H9 (cell line): ENCODE measurements at regions not wholly inside any gene's neighbourhood (a gene's known extent, or its start where the extent isn't known, plus 50 kb on each side); places are given as distances from the start of the nearest gene placed in this dataset.

Experiments
- DNase-seq: peaks from one replicate; pipeline ENCODE4 v3.0.0-alpha.2; 2017
- H2AFZ ChIP-seq: one replicate; pipeline ENCODE4 v1.6.1; 2013; ENCODE audit warnings: mild to moderate bottlenecking, low read length, control low read depth, moderate library complexity
- H2AK5ac ChIP-seq: 2 replicates; pipeline ENCODE4 v1.6.1; 2013; ENCODE audit warnings: low read length, control low read depth, mixed read lengths; ENCODE audit not compliant: insufficient read length
- H2BK120ac ChIP-seq: one replicate; pipeline ENCODE4 v1.6.1; 2013; ENCODE audit warnings: low read depth, mild to moderate bottlenecking, low read length, control low read depth, inconsistent platforms; ENCODE audit not compliant: poor library complexity, severe bottlenecking
- H2BK12ac ChIP-seq: 2 replicates; pipeline ENCODE4 v1.6.1; 2013; ENCODE audit warnings: low read length, control low read depth, mixed read lengths, low read depth; ENCODE audit not compliant: insufficient read length
- H2BK15ac ChIP-seq: 2 replicates; pipeline ENCODE4 v1.6.1; 2013; ENCODE audit warnings: low read depth, low read length, control low read depth
- H2BK20ac ChIP-seq: one replicate; pipeline ENCODE4 v1.6.1; 2013; ENCODE audit warnings: low read depth, mild to moderate bottlenecking, low read length, control low read depth, inconsistent platforms; ENCODE audit not compliant: poor library complexity, severe bottlenecking
- H2BK5ac ChIP-seq: 2 replicates; pipeline ENCODE4 v1.6.1; 2013; ENCODE audit warnings: low read length, control low read depth, mixed read lengths; ENCODE audit not compliant: insufficient read length
- H3K14ac ChIP-seq: 2 replicates; pipeline ENCODE4 v1.6.1; 2013; ENCODE audit warnings: low read length, control low read depth; ENCODE audit not compliant: insufficient read depth
- H3K18ac ChIP-seq: 2 replicates; pipeline ENCODE4 v1.6.1; 2013; ENCODE audit warnings: low read depth, mild to moderate bottlenecking, mixed read lengths, low read length, control low read depth; ENCODE audit not compliant: insufficient read length
- H3K23ac ChIP-seq: 2 replicates; pipeline ENCODE4 v1.6.1; 2013; ENCODE audit warnings: low read length, control low read depth, mixed read lengths, low read depth; ENCODE audit not compliant: insufficient read length
- H3K23me2 ChIP-seq: 2 replicates; pipeline ENCODE4 v1.6.1; 2013; ENCODE audit warnings: low read depth, mild to moderate bottlenecking, mixed read lengths, low read length, control low read depth; ENCODE audit not compliant: insufficient read length, poor library complexity, severe bottlenecking
- H3K27ac ChIP-seq: 2 replicates; pipeline ENCODE4 v1.5.1; 2013; ENCODE audit warnings: low read length, control low read depth, mixed read lengths, low read depth; ENCODE audit not compliant: insufficient read length
- H3K27me3 ChIP-seq: 2 replicates; pipeline ENCODE4 v1.6.1; 2013; ENCODE audit warnings: low read length, control low read depth, inconsistent platforms; ENCODE audit not compliant: insufficient read depth
- H3K4ac ChIP-seq: 2 replicates; pipeline ENCODE4 v1.6.1; 2013; ENCODE audit warnings: low read depth, mild to moderate bottlenecking, control low read depth, inconsistent platforms, low read length, moderate library complexity
- H3K4me1 ChIP-seq: 2 replicates; pipeline ENCODE4 v1.6.1; 2013; ENCODE audit warnings: low read length, control low read depth, inconsistent platforms; ENCODE audit not compliant: insufficient read depth
- H3K4me2 ChIP-seq: 2 replicates; pipeline ENCODE4 v1.6.1; 2013; ENCODE audit warnings: low read length, control low read depth, mixed read lengths; ENCODE audit not compliant: insufficient read length, insufficient read depth
- H3K56ac ChIP-seq: 2 replicates; pipeline ENCODE4 v1.6.1; 2013; ENCODE audit warnings: low read depth, mild to moderate bottlenecking, mixed read lengths, low read length, control low read depth; ENCODE audit not compliant: insufficient read length
- H3K79me1 ChIP-seq: 2 replicates; pipeline ENCODE4 v1.6.1; 2013; ENCODE audit warnings: low read depth, mild to moderate bottlenecking, moderate library complexity, low read length, control low read depth, inconsistent platforms; ENCODE audit not compliant: insufficient read depth, poor library complexity, severe bottlenecking
- H3K79me2 ChIP-seq: 2 replicates; pipeline ENCODE4 v1.6.1; 2013; ENCODE audit warnings: low read length, control low read depth, inconsistent platforms; ENCODE audit not compliant: insufficient read depth
- H3K9ac ChIP-seq: 2 replicates; pipeline ENCODE4 v1.6.1; 2013; ENCODE audit warnings: low read length, control low read depth, mixed read lengths; ENCODE audit not compliant: insufficient read length; ENCODE audit errors: extremely low read depth
- H3K9me3 ChIP-seq: one replicate; pipeline ENCODE4 v1.6.1; 2013; ENCODE audit warnings: low read depth, low read length, inconsistent platforms; ENCODE audit not compliant: control insufficient read depth
- H3T11ph ChIP-seq: one replicate; pipeline ENCODE4 v1.6.1; 2013; ENCODE audit warnings: mild to moderate bottlenecking, low read length, control low read depth, inconsistent platforms
- H4K20me1 ChIP-seq: one replicate; pipeline ENCODE4 v1.6.1; 2013; ENCODE audit not compliant: control insufficient read depth, insufficient read length, insufficient read depth
- H4K5ac ChIP-seq: 2 replicates; pipeline ENCODE4 v1.6.1; 2013; ENCODE audit warnings: low read depth, mild to moderate bottlenecking, mixed read lengths, low read length, control low read depth; ENCODE audit not compliant: insufficient read length
- H4K8ac ChIP-seq: replicated peaks from 2 replicates; pipeline ENCODE4 v1.6.1; 2013; ENCODE audit warnings: low read length, control low read depth, mixed read lengths, low read depth; ENCODE audit not compliant: insufficient read length
- H4K91ac ChIP-seq: 2 replicates; pipeline ENCODE4 v1.6.1; 2013; ENCODE audit warnings: low read depth, mild to moderate bottlenecking, moderate library complexity, mixed read lengths, low read length, control low read depth; ENCODE audit not compliant: insufficient read length
- H3K27ac Mint-ChIP-seq, 3 experiments: 2 replicates in 2 of 3; 3 replicates in 1 of 3; pipeline ENCODE4 v1.8.0; 2020 to 2021; ENCODE audit warnings: mixed read lengths in 3 of 3, mild to moderate bottlenecking in 1 of 3, moderate library complexity in 1 of 3
- H3K27me3 Mint-ChIP-seq: 2 replicates; pipeline ENCODE4 v1.8.0; 2021; ENCODE audit warnings: low read depth, mild to moderate bottlenecking, moderate library complexity, mixed read lengths
- H3K36me3 Mint-ChIP-seq, 3 experiments: 2 replicates in 2 of 3; 3 replicates in 1 of 3; pipeline ENCODE4 v1.8.0; 2020 to 2021; ENCODE audit warnings: low read depth in 3 of 3, mixed read lengths in 3 of 3; ENCODE audit not compliant: insufficient read depth in 1 of 3
- H3K4me1 Mint-ChIP-seq, 2 experiments: 2 replicates each; pipeline ENCODE4 v1.8.0; 2020; ENCODE audit warnings: mixed read lengths in 2 of 2
- H3K4me3 Mint-ChIP-seq, 2 experiments: 2 replicates in 1 of 2; 3 replicates in 1 of 2; pipeline ENCODE4 v1.8.0; 2020 to 2021; ENCODE audit warnings: mild to moderate bottlenecking in 2 of 2, mixed read lengths in 2 of 2, moderate library complexity in 1 of 2
- H3K9me3 Mint-ChIP-seq, 2 experiments: 2 replicates in 1 of 2; 3 replicates in 1 of 2; pipeline ENCODE4 v1.8.0; 2020; ENCODE audit warnings: mild to moderate bottlenecking in 2 of 2, mixed read lengths in 2 of 2, moderate library complexity in 1 of 2
- CTCF ChIP-seq: fragments of 200-600 bp; sonication (generic); conservative IDR thresholded peaks from 3 replicates; pipeline ENCODE4 v1.8.0; 2021; ENCODE audit warnings: antibody characterized with exemption, mild to moderate bottlenecking
- WGBS: extraction: QIAGEN DNeasy Blood & Tissue Kit; methylation state at CpG from one replicate; pipeline ENCODE4 v1.1.7; 2013; ENCODE audit warnings: missing lambda C conversion rate, low lambda C conversion rate, mixed read lengths; ENCODE audit not compliant: insufficient read length; ENCODE audit errors: extremely low coverage; 5-methylcytosine and 5-hydroxymethylcytosine counted together

- H3K27ac ChIP-seq, result no peak overlapping the region
- H3K56ac ChIP-seq, result no peak overlapping the region
- H2BK5ac ChIP-seq, result no peak overlapping the region
- H3K27me3 Mint-ChIP-seq, result peaks cover 1% of the 10 kb centered on the region; the same call in 1 of the 2 replicates
- H3K23ac ChIP-seq, result no peak overlapping the region
- H3K4me2 ChIP-seq, result no peak overlapping the region
- no peak overlapping the region for H2BK20ac ChIP-seq
- no peak overlapping the region for H3K18ac ChIP-seq
- no peak overlapping the region for H2BK15ac ChIP-seq
- no peak overlapping the region for H3K4ac ChIP-seq
- H4K91ac ChIP-seq, result no peak overlapping the region
- no peaks in the 10 kb centered on the region for H3K4me1 ChIP-seq
- H2AK5ac ChIP-seq, result no peak overlapping the region
- H4K20me1 ChIP-seq, result no peaks in the 10 kb centered on the region
- H3K4me1 Mint-ChIP-seq, result peaks cover 26 to 31% of the 10 kb centered on the region in 2 experiments
- H3K36me3 Mint-ChIP-seq, result no peaks in the 10 kb centered on the region
- no peak overlapping the region for H3K14ac ChIP-seq
- H3K9me3 ChIP-seq, result no peaks in the 10 kb centered on the region
- no peak overlapping the region for H3T11ph ChIP-seq
- no peak overlapping the region for H3K4me3 Mint-ChIP-seq
- H3K23me2 ChIP-seq, result no peaks in the 10 kb centered on the region
- no peaks in the 10 kb centered on the region; a peak in 1 of 5 replicates for H3K9me3 Mint-ChIP-seq
- no peak overlapping the region for H4K8ac ChIP-seq
- no peaks in the 10 kb centered on the region for H3K27me3 ChIP-seq
- no peak overlapping the region for H3K9ac ChIP-seq
- DNase-seq, result no peak
- H2BK120ac ChIP-seq, result no peak overlapping the region
- no peaks in the 10 kb centered on the region for H3K79me1 ChIP-seq
- H3K79me2 ChIP-seq, result no peaks in the 10 kb centered on the region
- no peak overlapping the region for H4K5ac ChIP-seq
- no CpG with 5 or more reads among the region's 12 CpGs for WGBS
- no peak for TF ChIP-seq CTCF
- no peak overlapping the region for H2BK12ac ChIP-seq
- H2AFZ ChIP-seq, result no peak overlapping the region
- H3K27ac Mint-ChIP-seq, result no peak overlapping the region
Observed at GRCh38 chr18:78770823-78771139, 208.8 kb upstream of the SALL3 start.
